HG03097 (cell line): ENCODE measurements at regions not wholly inside any gene's neighbourhood (a gene's known extent, or its start where the extent isn't known, plus 50 kb on each side); places are given as distances from the start of the nearest gene placed in this dataset.

Experiments used
- ATAC-seq: cut with Tn5 transposase; IDR thresholded peaks from one replicate; pipeline ENCODE4 v1.9.1; 2021; ENCODE audit not compliant: unreplicated experiment, low FRiP score

DNA sequence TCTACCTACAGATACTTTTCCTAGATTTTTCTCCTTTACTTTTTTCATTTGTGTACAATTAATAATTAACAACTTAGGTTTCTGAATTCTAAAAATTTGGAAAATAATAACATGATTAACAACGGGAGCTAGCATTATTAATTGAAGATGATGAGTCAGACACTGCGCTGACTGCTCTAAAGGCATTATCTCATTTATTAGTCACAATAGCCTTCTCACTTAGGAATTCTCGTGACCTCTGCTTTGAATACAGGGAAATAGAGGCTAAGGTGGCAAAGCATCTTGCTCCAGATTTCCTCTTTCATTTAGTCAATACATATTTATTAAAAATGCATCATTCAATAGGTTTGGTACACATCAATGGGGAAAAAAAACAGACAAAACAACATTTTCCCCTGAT lies 441.3 kb downstream of the PCDH18 start:
- no peak for ATAC-seq

- no peak for ATAC-seq
Measured at GRCh38 chr4:137083571-137084135, 448.6 kb downstream of the PCDH18 start.

- no peak for ATAC-seq
Measured at GRCh38 chr4:137082061-137082460, 450.2 kb downstream of the PCDH18 start.

DNA sequence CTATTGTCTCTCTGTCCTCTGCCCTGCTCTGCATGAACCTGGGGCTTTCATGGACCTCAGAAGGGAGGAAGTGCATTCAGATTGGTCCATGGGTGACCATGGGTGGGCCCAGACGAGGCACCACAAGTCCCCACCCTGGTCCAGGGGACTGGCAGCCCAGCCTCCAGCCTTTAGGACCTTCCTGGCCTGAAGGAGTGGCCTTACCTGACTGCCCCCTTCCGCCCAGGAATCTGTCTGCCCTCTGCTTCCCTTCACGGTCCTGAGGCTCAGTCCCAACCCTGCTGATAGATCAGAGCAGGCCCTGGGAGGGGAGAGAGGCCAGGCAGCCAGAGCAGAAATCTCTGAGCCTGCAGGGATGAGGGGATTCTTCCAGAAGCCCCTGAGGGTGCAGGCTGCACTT lies 455.4 kb downstream of the PCDH18 start:
- no peak for ATAC-seq

DNA sequence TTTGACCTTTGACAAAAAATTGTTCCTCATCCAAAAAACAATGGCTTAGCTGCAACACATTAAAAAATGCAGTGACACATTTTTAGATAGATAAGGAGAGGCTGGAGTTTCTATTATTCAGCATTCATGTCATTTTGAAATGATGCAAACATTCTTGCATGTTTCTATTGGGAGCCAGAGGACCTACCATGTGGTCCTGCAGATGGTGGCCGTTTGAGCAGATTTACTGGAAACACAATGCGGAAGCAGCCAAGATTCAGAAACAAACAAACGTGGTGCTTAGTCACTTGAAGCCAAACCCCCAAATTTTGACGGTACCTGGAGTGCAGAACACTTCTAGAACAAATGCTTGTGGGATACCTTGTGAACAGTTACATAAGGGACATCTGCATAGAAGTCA lies 456.7 kb downstream of the PCDH18 start:
- no peak for ATAC-seq

- ATAC-seq = no peak
Measured at GRCh38 chr4:137070614-137071013, 461.7 kb downstream of the PCDH18 start.

DNA sequence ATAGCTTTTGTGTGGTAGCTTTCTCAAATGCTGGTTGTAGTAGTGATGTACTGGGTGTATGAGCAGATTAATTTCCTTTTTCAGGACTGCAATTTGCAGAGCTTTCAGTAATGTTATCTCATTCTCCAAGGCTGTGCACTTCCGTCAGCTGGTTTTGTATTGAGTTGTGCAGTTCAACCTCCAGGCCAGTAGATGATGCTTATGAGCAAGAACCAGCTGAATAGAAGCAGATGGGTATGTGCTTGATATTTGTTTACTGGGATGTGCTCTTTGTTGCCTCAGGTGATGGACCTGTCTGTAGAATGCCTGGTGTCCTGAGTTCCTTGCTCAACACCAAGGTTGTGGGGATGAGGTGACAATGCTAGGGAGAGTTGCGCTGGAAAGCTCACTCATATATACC lies 462.8 kb downstream of the PCDH18 start:
- ATAC-seq = no peak

DNA sequence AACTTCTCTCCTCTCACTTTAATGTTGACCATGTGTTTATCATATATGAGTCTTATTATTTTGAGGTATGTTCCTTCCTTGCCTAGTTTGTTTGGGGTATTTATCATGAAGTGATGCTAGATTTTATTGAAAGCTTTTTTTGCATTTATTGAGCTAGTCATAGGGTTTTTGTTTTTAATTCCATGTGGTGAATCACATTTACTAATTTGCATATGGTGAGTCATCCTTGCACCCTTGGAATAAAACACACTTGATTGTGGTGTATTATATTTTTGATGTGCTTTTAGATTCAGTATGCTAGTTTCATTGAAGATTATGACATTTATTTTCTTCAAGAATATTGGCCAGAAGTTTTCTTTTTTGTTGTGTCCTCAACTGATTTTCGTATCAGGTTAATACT lies 464.6 kb downstream of the PCDH18 start:
- ATAC-seq = no peak

DNA sequence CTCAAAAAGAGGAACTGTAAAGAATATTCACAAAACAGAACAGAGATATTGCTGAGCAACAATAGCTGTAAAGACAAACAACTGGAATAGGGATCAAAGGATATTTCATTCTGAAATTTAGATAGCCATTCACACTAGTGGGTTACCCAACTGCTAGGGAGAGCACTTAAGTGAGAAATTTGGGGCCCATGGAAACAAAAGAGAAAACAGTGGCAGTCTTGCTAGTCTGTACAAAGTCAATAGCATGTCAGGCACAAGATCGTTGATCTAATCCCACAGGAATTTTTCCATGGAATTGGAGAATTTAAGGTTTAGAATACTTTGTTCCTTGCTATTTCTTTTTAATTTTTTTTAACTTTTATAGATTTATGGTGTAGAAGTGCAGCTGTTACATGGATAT lies 467.0 kb downstream of the PCDH18 start:
- ATAC-seq = no peak

GRCh38 chr4:137063961-137064360 lies 468.3 kb downstream of the PCDH18 start:
- no peak for ATAC-seq

GRCh38 chr4:137043184-137043583 lies 489.1 kb downstream of the PCDH18 start:
- no peak for ATAC-seq

GRCh38 chr4:137039370-137039769 lies 492.9 kb downstream of the PCDH18 start:
- no peak for ATAC-seq

GRCh38 chr4:137032222-137032621 lies 500.1 kb downstream of the PCDH18 start:
- no peak for ATAC-seq

DNA sequence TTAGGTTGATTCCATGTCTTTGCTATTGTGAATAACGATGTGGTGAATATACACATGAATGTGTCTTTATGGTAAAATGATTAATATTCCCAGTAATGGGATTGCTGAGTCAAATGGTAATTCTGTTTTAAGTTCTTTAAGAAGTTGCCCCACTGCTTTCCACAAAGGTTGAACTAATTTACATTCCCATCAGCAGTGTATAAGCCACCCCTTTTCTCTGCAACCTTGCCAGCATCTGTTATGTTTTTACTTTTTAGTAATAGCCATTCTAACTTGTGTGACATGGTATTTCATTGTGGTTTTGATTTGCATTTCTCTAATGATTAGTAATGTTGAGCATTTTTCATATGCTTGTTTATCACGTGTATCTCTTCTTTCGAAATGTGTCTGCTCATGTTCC lies 503.3 kb downstream of the PCDH18 start:
- ATAC-seq = no peak

DNA sequence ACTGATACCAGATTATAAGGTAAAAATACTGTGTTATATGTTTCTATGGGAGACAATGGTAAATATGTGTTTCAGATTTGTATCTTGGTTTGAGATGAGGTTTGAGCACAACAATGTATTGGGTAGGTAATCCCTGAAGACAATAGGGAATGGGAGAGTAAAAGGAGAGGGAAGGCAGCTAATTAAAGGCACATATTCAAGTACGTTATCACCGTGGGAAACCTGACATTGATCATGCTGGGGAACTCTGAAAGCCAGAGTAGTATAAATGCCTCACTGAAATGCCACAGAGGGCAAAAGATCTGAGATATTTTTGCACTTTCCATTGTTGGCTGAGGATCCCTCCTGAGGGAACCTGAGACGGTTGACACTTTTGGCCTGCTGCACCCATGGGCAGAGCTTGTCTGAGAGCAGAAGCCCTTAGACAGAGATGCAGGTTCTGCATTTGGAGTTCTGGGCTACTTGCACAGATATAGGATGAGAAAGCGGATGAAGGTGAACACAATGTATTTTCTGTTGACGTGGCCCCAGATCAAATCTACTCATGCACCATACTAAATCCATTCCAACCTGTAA lies 506.7 kb downstream of the PCDH18 start:
- no peak for ATAC-seq

DNA sequence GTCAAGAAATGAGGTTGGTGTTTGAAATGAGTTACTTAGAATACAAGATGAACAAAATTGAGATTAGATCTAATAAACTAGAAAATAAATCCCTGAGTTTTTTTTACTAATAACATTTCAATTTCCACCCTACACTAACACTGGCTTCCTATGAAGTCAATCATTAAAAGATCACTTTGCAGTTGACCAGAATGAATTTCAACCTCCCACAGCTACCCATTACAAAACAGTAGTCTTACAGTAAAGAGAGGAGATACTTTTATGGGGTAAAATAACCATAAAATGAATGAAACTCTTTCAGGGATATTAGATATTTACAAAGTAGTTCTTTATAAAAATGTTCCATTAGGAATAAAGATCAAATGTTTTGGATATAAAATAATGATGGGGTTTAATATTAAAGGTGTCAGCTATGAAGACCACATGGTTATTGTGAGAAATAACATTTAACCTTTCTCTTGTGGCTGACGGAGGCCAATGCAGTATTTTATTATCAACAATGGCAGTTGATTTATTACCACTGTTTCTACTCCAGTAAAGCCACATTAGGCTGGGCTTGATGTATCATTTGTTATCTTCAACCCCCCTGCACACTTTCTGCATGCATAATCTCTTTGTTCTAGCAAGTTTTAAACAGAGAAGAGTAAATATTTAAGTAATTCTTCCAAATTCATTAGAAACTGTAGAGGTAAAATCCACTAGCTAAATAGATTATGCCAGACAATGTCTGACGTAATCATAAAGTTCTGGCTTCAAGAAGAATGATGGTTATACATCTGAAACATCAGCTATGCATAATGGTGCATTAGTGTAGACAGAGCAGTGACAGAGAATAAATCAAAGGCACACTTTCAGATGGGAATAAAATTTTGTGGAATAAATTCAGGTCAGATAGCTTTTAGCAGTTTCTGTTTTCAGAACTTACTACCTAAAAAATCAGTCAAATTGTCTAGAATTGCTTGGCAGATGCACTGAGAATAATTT lies 516.6 kb downstream of the PCDH18 start:
- ATAC-seq = no peak

DNA sequence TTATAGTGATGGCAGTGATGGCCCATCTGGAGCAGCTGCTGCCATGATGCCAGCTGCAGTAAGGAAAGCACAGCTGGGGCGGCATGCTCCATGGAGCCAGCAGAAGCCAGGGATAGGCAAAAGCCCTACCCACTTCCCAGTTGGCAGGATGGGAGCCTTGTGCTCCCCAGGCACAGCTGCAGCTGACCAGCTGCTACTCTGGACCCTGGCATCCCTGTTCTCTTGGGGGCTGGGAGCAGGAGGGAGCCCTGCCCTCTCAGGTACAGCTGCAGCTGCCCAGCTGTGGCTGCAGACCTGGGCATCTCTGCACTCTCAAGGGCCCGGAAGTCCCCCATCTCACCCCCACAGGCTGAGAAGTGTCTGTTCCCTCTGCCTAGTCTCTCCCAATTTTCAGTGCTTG lies 531.9 kb downstream of the PCDH18 start:
- no peak for ATAC-seq

GRCh38 chr4:136992032-136992431 lies 540.3 kb downstream of the PCDH18 start:
- no peak for ATAC-seq

- no peak for ATAC-seq
Measured at GRCh38 chr4:136985683-136986082, 546.6 kb downstream of the PCDH18 start.

DNA sequence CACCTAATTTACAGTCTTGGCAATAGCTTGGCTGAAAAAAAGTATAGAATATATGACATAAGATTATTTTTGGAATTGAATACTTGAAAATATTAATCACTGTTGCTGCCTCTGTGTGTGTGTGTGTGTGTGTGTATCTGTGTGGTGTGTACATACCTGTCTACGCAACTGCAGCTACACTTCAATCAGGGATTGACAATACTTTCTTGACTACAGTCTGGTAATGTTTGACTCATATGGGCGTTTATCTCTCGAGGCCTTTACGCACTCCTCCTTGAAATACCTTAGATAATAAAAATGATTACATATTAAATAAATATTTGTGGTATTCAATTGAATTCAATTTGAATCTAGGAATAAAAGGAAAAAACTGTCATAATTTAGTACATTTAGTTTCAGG lies 565.2 kb downstream of the PCDH18 start:
- no peak for ATAC-seq

GRCh38 chr4:136965478-136965877 lies 566.8 kb downstream of the PCDH18 start:
- ATAC-seq = no peak

GRCh38 chr4:136962868-136963267 lies 569.4 kb downstream of the PCDH18 start:
- ATAC-seq = no peak
